CD14-positive monocyte (primary cell): ENCODE measurements at regions not wholly inside any gene's neighbourhood (a gene's known extent, or its start where the extent isn't known, plus 50 kb on each side); places are given as distances from the start of the nearest gene placed in this dataset.

ENCODE experiments used
- DNase-seq, 3 donors: peaks; one replicate each; pipeline ENCODE4 v3.0.0-alpha.2; 2011 to 2022
- H2AFZ ChIP-seq: 2 replicates; pipeline ENCODE4 v1.6.0; 2012; ENCODE audit warnings: mild to moderate bottlenecking, low read depth, low read length, inconsistent platforms; ENCODE audit not compliant: insufficient read depth, poor library complexity, severe bottlenecking
- H3K27ac ChIP-seq, 2 donors: 1 replicate in 1 of 2; 2 replicates in 1 of 2; pipeline ENCODE4 v1.5.1; 2012 to 2013; ENCODE audit warnings: low read length in 2 of 2, control low read depth in 1 of 2, inconsistent platforms in 1 of 2, low read depth in 1 of 2, mild to moderate bottlenecking in 1 of 2
- H3K27me3 ChIP-seq, 2 donors: one replicate each; pipeline versions ENCODE4 v1.6.0 to v1.6.1; 2011 to 2013; ENCODE audit warnings: low read length in 2 of 2; ENCODE audit not compliant: control insufficient read depth in 2 of 2, insufficient read depth in 2 of 2
- H3K36me3 ChIP-seq, 2 donors: replicated peaks in 1 of 2; 1 replicate in 1 of 2; 2 replicates in 1 of 2; pipeline versions ENCODE4 v1.5.1 to v1.6.1; 2012 to 2013; ENCODE audit warnings: low read length in 2 of 2, control low read depth in 1 of 2, inconsistent platforms in 1 of 2, mild to moderate bottlenecking in 1 of 2; ENCODE audit not compliant: insufficient read depth in 2 of 2, control insufficient read depth in 1 of 2
- H3K4me1 ChIP-seq, 2 donors: 1 replicate in 1 of 2; 2 replicates in 1 of 2; pipeline versions ENCODE4 v1.5.1 to v1.6.1; 2012 to 2013; ENCODE audit warnings: low read length in 2 of 2, control low read depth in 1 of 2, inconsistent platforms in 1 of 2, mild to moderate bottlenecking in 1 of 2, moderate library complexity in 1 of 2; ENCODE audit not compliant: insufficient read depth in 2 of 2, control insufficient read depth in 1 of 2
- H3K4me2 ChIP-seq: replicated peaks from 2 replicates; pipeline ENCODE3; 2012; ENCODE audit warnings: low read length, moderate library complexity, mild to moderate bottlenecking; ENCODE audit not compliant: poor library complexity, severe bottlenecking; ENCODE audit errors: extremely low read depth
- H3K4me3 ChIP-seq, 3 experiments: fragments of 200-600 bp in 1 of 3; sonication (generic) in 1 of 3; replicated peaks in 1 of 3; 1 replicate in 2 of 3; 2 replicates in 1 of 3; pipeline ENCODE4 v1.5.1; 2011 to 2013; ENCODE audit warnings: low read length in 3 of 3, mild to moderate bottlenecking in 3 of 3, control low read depth in 2 of 3, low read depth in 2 of 3, inconsistent platforms in 1 of 3, moderate library complexity in 1 of 3
- H3K79me2 ChIP-seq: 2 replicates; pipeline ENCODE4 v1.6.0; 2012; ENCODE audit warnings: mild to moderate bottlenecking, control low read depth, inconsistent platforms, low read length, moderate library complexity; ENCODE audit not compliant: insufficient read depth
- H3K9ac ChIP-seq: 2 replicates; pipeline ENCODE4 v1.6.0; 2017; ENCODE audit warnings: low read length, mild to moderate bottlenecking; ENCODE audit not compliant: insufficient read depth, poor library complexity, severe bottlenecking
- H3K9me3 ChIP-seq, 2 donors: replicated peaks in 1 of 2; 1 replicate in 1 of 2; 2 replicates in 1 of 2; pipeline versions ENCODE4 v1.5.1 to v1.6.1; 2012 to 2013; ENCODE audit warnings: low read length in 2 of 2, control low read depth in 1 of 2; ENCODE audit not compliant: control insufficient read depth in 1 of 2, insufficient read depth in 1 of 2
- H4K20me1 ChIP-seq: 2 replicates; pipeline ENCODE4 v1.6.0; 2012; ENCODE audit warnings: mild to moderate bottlenecking, low read length, control low read depth, moderate library complexity; ENCODE audit not compliant: insufficient read depth
- H3K27ac Mint-ChIP-seq, 7 donors: one replicate each; pipeline ENCODE4 v1.8.0; 2020; ENCODE audit warnings: mild to moderate bottlenecking in 7 of 7, mixed read lengths in 7 of 7, moderate library complexity in 6 of 7, inconsistent platforms in 2 of 7
- H3K27me3 Mint-ChIP-seq, 3 donors: one replicate each; pipeline ENCODE4 v1.8.0; 2021 to 2022; ENCODE audit warnings: low read depth in 3 of 3, mild to moderate bottlenecking in 3 of 3, mixed read lengths in 3 of 3, moderate library complexity in 3 of 3, inconsistent platforms in 1 of 3
- H3K36me3 Mint-ChIP-seq, 2 donors: one replicate each; pipeline ENCODE4 v1.8.0; 2020; ENCODE audit warnings: mixed read lengths in 2 of 2, inconsistent platforms in 1 of 2, mild to moderate bottlenecking in 1 of 2
- H3K4me1 Mint-ChIP-seq: one replicate; pipeline ENCODE4 v1.8.0; 2020; ENCODE audit warnings: mild to moderate bottlenecking, mixed read lengths
- H3K4me3 Mint-ChIP-seq, 2 donors: one replicate each; pipeline ENCODE4 v1.8.0; 2020; ENCODE audit warnings: mild to moderate bottlenecking in 2 of 2, mixed read lengths in 2 of 2, moderate library complexity in 1 of 2
- H3K9me3 Mint-ChIP-seq, 7 donors: one replicate each; pipeline ENCODE4 v1.8.0; 2020 to 2022; ENCODE audit warnings: mixed read lengths in 7 of 7, mild to moderate bottlenecking in 6 of 7, moderate library complexity in 6 of 7, inconsistent platforms in 2 of 7
- WGBS: methylation state at CpG from one replicate; pipeline ENCODE4 v1.1.5; 2013; ENCODE audit warnings: missing lambda C conversion rate; ENCODE audit not compliant: insufficient coverage; 5-methylcytosine and 5-hydroxymethylcytosine counted together
- intact Hi-C, 2 donors: fragments of 100-400 bp; cut with micrococcal nuclease; formaldehyde crosslinking; loops; one replicate each; pipeline versions ENCODE4 v1.15.0 to v1.15.1; 2023
- TF ChIP-seq, protein P1 (sequence below): fragments of 200-600 bp; IDR thresholded peaks from one replicate; pipeline ENCODE4 v1.8.0; 2022; ENCODE audit warnings: antibody characterized with exemption, mild to moderate bottlenecking

DNA sequence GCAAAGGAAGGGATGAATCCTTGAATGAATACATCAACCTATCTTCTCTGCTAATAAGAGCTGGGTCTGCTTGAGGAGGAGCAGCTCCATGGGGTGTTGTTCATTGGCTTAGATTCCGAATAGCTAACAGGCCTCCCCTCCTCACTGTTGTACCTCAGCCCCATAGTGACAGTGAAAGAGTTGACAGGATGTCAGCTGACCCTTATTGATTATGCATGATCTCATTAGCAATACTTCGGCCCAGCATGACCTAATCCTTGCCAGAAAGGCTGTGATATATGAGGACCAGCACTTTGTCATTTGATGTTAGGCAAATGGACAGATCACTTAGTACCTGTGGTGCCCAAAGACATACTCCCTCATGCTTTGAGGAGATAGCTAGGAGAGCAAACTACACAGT lies 1333.7 kb upstream of the CELF4 start:
- TF ChIP-seq, protein P1, sequence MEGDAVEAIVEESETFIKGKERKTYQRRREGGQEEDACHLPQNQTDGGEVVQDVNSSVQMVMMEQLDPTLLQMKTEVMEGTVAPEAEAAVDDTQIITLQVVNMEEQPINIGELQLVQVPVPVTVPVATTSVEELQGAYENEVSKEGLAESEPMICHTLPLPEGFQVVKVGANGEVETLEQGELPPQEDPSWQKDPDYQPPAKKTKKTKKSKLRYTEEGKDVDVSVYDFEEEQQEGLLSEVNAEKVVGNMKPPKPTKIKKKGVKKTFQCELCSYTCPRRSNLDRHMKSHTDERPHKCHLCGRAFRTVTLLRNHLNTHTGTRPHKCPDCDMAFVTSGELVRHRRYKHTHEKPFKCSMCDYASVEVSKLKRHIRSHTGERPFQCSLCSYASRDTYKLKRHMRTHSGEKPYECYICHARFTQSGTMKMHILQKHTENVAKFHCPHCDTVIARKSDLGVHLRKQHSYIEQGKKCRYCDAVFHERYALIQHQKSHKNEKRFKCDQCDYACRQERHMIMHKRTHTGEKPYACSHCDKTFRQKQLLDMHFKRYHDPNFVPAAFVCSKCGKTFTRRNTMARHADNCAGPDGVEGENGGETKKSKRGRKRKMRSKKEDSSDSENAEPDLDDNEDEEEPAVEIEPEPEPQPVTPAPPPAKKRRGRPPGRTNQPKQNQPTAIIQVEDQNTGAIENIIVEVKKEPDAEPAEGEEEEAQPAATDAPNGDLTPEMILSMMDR, result no peak
- Mint-ChIP-seq H3K36me3 (no peaks in the 10 kb centered on the region), H3K27me3 (no peaks in the 10 kb centered on the region), H3K4me3 (no peak overlapping the region), H3K4me1 (no peaks in the 10 kb centered on the region), H3K27ac (no peak overlapping the region), H3K9me3 (peaks cover 0 to 14% (median 7%) of the 10 kb centered on the region in 7 donors)
- intact Hi-C loops, result no loop called here
- Histone ChIP-seq H4K20me1 (no peaks in the 10 kb centered on the region), H3K79me2 (no peaks in the 10 kb centered on the region), H3K4me1 (no peaks in the 10 kb centered on the region), H2AFZ (no peak overlapping the region), H3K27me3 (no peaks in the 10 kb centered on the region), H3K36me3 (no peaks in the 10 kb centered on the region), H3K9ac (no peak overlapping the region), H3K4me2 (no peak overlapping the region), H3K27ac (no peak overlapping the region), H3K9me3 (peaks cover 0 to 16% of the 10 kb centered on the region in 2 donors), H3K4me3 (no peak overlapping the region)
- no peak for DNase-seq
- WGBS, result 100% methylated on average over 1 of the region's 2 CpGs

DNA sequence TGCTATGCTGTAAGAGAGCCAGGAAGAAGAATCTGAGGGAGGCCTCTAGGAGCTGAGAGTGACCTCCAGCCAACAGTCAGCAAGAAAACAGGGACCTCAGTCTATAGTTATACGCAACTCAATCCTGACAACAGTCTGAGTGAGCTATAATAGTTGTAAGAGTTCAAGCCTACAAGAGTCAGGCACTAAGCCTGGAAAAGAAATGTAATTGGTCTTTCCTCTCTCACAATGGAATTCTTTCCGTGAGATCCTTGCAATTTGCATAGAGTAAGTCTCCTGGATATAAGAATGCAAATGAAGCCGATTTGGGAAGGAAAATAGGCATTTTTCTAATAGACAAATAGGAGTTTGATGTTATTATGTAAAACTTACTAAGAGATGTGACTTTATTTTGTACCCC lies 1332.6 kb upstream of the CELF4 start:
- Mint-ChIP-seq H3K27ac (no peak overlapping the region), H3K4me1 (no peaks in the 10 kb centered on the region), H3K9me3 (peaks cover 0 to 14% (median 7%) of the 10 kb centered on the region in 7 donors), H3K4me3 (no peak overlapping the region), H3K27me3 (peaks cover 0 to 2% (median 0%) of the 10 kb centered on the region in 3 donors), H3K36me3 (no peaks in the 10 kb centered on the region)
- no peaks in the 10 kb centered on the region for H3K4me1 ChIP-seq
- H2AFZ ChIP-seq, result no peak overlapping the region
- DNase-seq, result no peak
- TF ChIP-seq, protein P1, result no peak
- H3K36me3 ChIP-seq, result no peaks in the 10 kb centered on the region
- H3K9ac ChIP-seq, result no peak overlapping the region
- peaks cover 0 to 16% of the 10 kb centered on the region in 2 donors for H3K9me3 ChIP-seq
- no peaks in the 10 kb centered on the region for H4K20me1 ChIP-seq
- no peaks in the 10 kb centered on the region for H3K79me2 ChIP-seq
- H3K4me3 ChIP-seq, result no peak overlapping the region
- no peaks in the 10 kb centered on the region for H3K27me3 ChIP-seq
- H3K4me2 ChIP-seq, result no peak overlapping the region
- H3K27ac ChIP-seq, result no peak overlapping the region
- whole genome bisulfite sequencing, result no CpG with 5 or more reads among the region's 3 CpGs
- intact Hi-C loops, result no loop called here
